Bone marrow (tissue), 2 donors: ENCODE measurements at regions not wholly inside any gene's neighbourhood (a gene's known extent, or its start where the extent isn't known, plus 50 kb on each side); places are given as distances from the start of the nearest gene placed in this dataset.
"Not testable (repeated sequence)": the region's sequence is repeated elsewhere in the genome, so short reads cannot be mapped to it uniquely, and the experiment has no call there.

Experiments
- DNase-seq, 2 donors: peaks; one replicate each; lab custom pipeline; 2025; lab: John Stamatoyannopoulos, UW

DNA sequence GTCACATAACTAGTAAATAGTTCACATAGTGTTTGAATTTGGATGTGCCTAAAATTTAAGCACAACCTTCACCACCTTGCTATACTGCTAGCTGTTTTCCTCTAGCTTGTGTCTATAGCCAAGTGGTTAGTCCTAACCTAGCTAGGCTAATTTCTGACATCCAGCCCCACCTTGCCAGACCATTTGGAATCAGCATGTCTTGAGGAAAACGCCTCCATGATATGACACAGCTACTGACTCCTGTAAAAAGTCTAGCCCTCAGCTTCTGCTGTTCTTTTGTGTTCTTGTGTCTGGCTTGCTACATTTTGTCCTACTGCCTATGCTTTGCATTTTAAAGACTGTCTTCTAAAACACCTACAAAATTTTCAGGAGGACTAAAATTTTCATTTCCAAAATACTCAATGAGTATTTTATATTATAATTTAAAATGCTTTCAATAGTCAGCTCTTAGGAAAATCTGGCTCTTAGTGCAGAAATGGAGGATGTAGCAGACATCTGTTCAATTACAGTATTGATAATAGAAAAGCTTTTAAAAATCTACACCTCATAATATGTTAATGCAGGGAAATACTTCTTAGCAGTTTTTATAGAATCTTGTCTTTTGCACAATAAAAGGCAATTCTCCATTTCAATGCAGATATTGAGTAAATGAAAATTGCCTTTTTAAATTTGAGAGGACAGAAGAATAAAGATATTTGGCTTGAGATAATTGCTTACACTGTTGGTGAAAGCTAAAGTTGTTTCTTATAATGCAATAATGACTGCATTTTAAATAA, 160.8 kb upstream of the APP start:
- no peak for DNase-seq

DNA sequence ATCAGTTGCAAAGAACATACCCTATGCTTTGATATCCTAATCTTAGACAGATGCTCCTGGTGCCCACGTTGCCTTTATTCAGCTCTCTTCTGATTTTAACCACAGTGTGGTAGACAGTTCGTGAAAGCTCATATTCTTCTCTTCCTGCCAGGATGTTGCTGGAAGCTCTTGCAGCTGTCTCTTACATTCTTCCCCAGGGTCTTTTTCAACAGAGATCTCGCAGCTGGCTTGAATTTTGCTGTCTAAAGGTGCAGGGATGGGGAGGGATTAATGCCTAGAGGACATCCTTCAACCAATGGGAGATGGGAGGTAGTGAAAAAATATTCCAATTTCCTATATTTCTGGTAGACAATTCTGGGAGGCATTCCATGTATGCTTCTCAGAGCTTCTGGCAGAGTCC, 150.0 kb upstream of the APP start:
- DNase-seq = no peak

DNA sequence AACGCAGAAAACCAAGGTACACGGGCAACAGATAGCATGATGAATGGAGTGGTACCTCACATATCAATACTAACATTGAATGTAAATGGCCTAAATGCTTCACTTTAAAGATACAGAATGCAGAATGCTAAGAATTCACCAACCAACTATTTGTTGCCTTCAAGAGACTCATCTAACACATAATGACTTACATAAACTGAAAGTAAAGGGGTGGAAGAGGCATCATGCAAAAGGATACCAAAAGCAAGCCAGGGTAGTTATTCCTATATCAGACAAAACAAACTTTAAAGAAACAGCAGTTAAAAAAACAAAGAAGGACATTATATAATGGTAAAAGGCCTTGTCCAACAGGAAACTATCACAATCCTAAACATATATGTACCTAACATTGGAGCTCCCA, 137.1 kb upstream of the APP start:
- no peak for DNase-seq

DNA sequence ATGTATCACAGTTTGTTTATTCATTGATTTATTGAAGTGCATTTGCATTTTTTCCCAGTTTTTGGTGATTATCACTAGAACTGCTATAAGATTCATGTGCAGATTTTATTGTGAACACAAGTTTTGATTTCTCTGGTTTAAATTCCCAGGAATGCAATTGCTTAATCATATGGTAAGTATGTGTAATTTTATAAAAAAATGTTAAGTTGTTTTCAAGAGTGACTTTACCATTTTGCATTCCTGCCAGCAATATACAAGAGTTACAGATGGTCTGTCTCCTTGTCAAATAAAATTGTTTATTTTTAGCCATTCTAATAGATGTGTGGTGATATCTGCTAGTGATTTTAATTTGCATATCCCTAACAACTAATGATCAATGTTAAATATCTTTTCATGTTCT, 127.3 kb upstream of the APP start:
- no peak for DNase-seq

DNA sequence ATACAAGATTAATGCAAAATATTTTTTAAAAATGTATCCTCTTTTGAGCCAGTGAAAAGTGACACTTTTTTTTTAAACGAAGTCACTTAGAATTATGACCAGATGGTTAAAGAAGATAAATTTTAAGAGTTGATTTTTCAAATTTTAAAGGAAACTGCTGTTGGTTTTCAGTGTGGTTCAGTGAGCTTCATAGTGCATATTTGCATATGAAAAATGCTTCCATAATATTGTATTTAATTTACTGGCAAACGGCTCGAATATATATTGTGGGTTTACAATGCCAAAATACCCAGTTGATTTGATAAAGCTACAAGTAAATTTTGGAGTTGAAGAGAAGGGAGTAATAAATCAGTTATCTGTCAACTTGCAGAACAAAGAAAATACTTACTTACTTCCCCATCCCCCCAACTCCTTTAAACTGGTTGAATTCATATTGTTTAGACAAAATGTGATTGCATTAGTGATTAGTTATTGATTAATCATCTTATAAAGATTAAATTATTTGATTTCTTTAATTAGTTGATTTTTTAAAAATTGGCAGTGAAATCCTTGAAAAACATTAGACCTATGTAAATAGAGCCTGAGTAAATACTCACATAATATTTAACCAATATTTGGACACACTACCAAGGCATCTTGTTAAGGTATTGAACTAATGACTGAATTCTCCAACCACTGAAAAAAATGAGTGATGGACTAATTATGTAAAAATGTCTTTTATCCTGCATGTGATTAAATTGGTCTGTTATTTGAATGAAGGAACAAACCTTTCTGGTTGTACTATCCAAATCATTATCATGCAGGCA, 122.8 kb upstream of the APP start:
- no peak for DNase-seq

DNA sequence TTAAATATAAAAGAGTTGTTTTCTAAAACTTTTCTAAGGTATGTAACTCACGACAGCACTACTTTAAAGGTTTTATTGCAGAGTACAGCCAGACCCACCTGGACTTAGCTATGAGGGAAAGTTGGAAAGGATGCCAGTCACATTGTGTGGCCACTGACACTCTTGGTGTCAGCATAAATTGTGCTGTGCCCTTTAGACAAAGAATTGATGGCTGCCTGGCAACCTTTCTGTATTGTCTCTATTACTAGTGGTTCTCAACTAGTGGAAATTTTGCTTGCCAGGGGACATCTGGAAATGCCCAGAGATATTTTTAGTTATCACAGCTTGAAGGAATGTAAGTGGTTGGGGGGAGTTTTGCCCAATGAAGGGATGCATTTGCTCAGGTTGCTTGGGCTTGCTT, 117.5 kb upstream of the APP start:
- no peak for DNase-seq

DNA sequence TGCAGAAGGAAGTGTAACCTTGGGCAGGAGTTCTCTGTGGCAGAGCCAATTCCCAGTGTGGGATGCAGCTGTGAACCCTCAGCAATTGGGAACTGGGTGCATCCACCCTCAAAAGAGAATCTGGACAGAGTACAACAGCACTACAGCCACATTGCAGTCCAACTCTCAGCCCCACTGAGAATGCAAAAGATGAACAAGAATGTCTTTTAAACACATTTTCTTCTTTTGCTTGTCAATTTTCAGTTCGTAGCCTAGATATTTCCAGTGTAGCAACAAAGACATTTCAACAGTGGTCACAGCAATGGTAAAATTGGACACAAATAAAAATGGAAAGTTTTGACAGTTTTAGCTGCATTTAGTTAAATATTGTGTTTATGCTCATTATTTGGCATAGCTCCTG, 114.0 kb upstream of the APP start:
- DNase-seq = no peak

DNA sequence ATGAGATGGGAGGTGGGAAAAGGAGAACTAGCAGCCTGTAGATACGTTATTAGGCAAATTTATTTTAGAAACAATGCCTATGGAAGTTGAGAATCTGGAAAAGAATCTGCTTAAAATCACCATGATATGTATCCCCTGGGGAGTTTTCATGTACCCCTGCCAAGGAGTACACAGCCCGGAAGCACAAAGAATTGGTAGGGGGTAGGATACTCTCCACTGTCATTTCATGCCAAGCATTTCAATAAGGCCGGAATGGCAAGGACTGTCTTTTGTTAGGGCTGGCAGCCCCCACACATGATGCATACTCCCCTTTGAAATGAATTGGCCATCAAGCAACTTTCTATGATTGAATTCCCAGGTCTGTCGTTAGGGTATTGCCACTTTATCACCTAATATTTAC, 111.5 kb upstream of the APP start:
- no peak for DNase-seq

DNA sequence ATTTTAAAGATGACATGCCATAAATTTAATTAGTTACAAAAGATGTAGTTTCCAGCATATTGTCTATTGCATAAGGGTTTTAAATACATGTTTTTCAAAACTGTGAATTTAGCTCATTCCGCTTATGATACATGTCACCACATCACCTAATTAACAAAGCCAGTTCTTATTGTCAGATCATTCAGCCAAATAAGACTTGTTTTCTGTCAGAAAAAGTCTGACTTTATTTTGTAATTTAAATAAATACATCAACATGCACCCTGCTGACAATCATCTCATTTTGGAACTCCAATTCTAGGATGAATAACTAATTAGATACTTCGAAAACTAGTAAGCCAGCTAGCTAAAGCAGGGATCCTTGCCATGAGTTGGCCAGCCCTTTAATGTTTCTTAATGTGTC, 110.9 kb upstream of the APP start:
- no peak for DNase-seq

DNA sequence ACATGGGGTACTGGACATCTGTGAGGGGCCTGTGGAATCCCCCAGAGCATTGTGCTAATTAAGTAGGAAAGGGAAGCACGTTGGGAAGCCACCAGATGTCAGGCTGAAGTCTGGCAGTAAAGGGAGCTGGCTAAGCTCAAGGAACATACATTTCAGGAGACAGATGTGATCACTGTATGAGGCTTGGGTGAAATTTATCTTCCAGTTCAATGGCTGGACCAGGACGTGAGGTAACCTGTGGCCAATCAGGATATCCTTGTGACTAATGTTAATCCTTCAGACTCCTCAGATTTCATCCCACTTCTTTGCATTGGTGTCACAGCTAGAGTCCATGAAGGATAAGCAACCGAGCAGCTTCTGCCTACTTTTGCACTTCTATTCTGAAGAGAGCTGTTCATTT, 110.2 kb upstream of the APP start:
- DNase-seq = no peak

DNA sequence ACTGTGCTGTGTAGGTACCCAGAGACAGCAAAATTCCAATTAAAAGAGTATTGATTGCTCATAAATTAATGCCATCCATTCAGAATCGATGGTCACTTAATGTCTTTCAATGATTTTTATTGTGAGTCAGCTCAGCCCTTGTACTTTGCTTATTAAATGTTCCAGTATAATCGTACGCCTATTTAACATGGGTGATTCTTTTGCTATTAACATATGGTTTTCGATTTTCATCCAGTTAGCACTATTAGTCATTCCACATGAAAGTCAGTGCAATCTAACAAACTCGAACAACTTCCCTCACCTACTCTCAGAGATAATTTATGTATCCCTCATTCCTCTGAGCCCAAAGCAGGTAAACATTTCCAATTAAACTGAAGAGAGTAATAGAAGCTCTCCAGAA, 109.6 kb upstream of the APP start:
- no peak for DNase-seq

DNA sequence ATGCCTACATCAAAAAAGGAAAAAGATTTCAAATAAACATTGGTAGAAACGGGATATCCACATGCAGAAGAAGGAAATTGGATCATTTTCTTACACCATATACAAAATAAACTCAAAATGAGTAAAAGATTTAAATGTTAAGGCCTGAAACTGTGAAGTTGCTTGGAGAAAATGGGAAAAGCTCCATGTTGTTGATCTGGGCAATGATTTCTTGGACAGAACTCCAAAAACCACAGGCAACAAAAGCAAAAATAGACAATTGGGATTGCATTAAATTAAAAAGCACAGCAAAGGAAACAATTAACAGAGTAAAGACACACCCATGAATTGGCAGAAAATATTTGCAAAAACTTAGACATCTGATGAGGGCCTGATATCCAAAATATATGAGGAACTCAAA, 105.2 kb upstream of the APP start:
- DNase-seq = no peak

DNA sequence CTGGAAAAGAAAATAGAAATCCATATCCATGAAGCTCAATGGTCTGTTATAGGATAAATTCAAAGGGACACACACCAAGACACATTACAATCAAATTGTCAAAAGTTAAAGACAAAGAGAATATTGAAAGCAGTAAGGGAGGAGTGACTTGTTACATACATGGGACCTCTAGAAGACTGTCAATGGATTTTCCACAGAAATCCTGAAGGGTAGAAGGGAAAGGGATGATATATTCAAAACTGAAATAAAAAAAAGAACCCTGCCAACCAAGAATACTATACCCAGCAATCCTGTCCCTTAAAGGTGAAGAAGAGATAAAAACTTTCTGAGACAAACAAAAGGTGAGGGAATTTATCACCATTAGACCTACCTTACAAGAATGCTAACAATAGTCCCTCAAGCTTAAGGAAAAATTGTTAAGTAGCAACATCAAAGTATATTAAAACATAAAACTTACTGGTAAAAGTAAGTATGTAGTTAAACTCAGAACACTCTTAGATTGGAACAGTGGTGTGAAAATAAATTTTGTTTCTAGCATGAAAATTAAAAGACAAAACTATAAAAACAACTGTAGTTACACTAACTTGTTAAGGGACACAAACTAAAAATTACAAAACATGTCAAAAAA, 103.2 kb upstream of the APP start:
- no peak for DNase-seq

DNA sequence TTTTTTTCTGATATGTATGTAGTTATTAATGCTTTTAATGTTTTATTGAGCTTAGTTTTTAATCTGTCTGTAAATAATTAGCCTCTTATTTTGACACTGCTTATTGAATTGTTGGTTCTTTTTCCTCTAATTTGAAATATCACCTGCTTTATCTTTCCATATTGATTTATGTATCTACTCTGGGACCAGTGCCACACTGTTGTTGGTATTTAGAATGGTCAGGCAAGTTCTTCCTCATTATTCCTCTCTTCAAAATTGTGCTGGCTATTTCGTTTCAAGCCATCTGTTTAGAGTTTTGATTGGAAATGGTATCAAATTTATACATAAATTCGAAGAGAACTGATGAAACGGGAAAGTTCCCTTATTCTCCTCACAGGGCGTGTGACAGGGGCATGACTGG, 96.8 kb upstream of the APP start:
- DNase-seq = no peak

DNA sequence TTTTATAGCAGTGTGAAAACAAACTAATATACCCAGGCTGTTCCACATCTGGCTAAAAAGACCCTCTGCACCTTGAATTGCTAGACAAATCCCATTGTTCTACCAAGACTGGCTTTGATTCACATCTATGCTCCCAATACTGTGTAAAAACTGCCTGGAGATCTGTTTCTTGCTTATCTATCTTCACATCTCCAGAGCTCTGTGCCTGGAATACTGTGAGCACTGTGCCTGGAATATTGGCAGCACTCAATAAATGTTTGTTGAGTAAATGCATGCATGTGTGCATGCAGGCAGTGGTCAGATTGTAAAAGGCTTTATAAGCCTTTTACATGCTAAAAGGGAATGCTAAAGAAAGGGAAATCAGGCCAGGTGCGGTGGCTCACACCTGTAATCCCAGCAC, 75.5 kb upstream of the APP start:
- no peak for DNase-seq

DNA sequence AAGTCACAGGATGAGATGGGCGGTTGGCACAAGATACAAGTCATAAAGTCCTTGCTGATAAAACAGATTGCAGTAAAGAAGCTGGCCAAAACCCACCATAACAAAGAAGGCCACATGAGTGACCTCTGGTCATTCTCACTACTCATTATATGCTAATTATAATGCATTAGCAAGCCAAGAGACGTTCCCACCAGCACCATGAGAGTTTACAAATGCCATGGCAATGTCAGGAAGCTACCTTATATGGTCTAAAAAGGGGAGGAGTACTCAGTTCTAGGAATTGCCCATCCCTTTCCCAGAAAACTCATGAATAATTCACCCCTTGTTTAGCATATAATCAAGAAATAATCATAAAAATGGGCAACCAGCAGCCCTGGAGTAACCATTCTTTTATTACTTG, 74.9 kb upstream of the APP start:
- DNase-seq = no peak

DNA sequence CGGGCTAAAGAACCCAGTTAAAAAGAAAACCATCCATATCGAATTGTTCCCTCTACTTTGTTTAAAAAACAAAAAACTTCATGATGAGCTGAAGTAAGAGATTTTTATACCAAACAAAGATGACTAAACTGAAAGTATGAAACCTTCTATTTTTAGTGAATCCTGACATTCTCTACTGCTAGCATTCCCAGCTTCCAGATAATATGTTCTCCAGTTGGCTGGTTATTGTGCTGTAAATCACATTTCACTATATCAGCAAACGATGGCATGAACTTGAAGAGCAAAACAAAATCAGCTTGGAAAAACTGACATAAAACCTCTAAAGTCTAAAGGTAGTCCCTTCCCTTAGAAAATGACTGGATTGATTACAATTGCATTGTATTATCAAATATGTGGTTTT, 68.1 kb upstream of the APP start:
- no peak for DNase-seq

DNA sequence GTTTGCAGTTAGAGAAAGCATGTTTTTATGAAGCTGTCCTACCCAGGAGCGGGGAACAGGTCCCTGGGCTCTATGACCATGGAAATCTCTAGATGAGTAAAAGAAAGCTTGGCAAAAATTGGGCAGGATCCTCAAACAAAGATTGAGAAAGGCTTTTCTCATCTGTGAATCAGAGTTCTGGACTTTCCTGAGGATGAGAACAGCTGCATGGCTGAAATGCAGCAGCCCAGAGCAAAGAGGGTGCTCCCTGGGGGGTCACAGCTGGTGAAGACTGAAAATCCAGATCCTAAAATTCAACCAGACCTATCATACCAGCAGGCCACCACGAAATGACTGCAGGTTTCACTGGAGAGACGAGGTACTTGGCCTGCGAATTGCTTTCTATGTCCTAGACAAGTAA, 65.7 kb upstream of the APP start:
- no peak for DNase-seq

DNA sequence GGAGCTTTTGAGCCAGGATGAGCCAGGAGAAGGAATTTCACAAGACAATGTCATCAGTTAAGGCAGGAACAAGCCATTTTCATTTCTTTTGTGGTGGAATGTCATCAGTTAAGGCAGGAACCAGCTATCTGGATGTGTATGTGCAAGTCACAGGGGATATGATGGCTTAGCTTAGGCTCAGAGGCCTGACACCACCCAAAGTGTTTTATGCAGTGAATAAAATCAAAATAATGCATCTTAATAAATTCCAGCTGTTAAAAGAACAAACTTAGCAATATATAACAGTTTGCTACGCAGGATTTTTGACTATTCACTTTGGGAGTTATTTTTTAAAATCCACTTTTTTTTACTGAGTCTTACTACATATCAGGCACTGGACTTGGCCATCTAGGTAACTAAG, 62.7 kb upstream of the APP start:
- DNase-seq = not testable (repeated sequence)

DNA sequence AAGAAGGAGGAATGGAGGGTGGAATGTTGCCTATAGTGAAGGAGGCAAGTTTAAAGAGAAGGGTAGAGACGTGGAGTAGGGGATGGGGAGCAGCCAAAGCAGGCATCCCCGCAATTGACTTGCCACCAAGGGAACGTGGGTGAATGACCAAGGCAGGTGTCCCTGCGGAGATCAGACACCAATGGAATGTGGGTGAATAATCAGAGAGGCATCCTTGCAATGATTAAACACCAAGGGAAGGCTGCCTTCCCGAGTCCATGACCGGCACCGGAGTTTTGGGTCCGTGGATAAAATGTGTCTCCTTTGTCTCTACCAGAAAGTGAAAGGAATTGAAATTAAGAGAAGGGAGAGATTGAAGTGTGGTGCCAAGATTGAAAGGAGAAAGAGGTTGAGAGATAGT, 61.9 kb upstream of the APP start:
- DNase-seq = not testable (repeated sequence)

DNA sequence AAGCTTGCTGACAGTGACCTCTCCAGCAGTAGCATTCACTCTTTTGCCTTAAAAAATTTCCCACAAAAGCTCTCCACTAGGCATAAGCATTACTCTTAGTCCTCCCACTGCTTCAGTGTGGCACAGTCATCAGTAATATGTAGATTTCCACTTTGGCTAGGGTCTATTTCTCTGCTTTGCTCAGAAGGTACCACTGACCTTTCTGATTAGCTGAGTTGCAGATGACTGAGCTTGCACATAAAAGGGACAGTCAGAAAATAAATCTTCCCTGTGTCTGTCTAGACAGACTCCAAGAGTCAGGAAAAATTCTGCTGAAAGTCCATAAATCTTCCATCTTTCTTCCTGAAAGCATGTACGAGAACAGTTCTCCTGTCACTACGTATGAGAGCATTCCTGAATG, 56.6 kb upstream of the APP start:
- DNase-seq = no peak

DNA sequence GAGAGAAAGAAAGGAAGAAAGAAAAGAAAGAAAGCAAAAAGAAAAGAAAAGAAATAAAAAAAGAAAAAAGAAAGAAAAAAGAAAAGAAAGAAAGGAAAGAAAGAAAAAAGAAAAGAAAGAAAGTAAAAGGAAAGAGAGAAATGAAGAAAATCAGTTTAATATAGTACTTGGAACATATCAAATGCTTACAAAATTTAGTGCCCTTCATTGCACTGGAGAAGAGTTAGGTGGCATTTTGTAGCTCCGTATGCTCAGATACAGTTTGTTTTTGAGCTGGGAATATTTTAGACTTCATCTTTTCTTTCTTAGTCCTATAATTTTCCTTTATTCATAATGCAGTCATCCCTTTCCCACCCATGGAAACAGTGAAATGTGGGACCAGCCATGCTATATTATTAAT, 56.2 kb upstream of the APP start:
- no peak for DNase-seq

DNA sequence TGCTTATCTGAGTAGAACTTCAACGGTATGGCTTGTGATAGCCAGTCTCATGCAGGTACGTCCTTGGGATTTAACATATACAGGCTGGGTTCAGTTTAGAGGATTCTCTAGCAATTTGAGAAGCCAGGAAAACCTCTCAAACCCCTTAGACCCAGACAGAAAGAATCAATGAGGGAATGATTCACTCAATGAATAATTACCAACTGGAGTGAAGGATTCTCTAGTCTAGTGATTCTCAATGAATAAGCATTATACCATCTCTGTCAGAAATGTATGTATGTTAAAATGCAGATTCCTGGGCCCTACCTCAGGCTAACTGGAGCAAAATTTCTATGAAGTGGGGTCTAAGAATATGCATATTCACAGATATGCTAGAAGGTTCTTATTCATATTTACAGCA, 54.5 kb upstream of the APP start:
- DNase-seq = no peak
